OCI-LY3 (cell line): ENCODE measurements at regions not wholly inside any gene's neighbourhood (a gene's known extent, or its start where the extent isn't known, plus 50 kb on each side); places are given as distances from the start of the nearest gene placed in this dataset.

Experiments used
- EZH2phosphoT487 ChIP-seq: fragments of 200-600 bp; shearing (Covaris generic); IDR thresholded peaks from 2 replicates; pipeline ENCODE4 v1.6.1; 2018; ENCODE audit warnings: antibody characterized with exemption, mixed run types, low read depth
- TF ChIP-seq, protein P1 (sequence below): fragments of 200-600, 300-600 bp; sonication (generic); IDR thresholded peaks from 2 replicates; pipeline ENCODE4 v1.5.1; 2014; ENCODE audit warnings: antibody characterized with exemption, low read length, low read depth

DNA sequence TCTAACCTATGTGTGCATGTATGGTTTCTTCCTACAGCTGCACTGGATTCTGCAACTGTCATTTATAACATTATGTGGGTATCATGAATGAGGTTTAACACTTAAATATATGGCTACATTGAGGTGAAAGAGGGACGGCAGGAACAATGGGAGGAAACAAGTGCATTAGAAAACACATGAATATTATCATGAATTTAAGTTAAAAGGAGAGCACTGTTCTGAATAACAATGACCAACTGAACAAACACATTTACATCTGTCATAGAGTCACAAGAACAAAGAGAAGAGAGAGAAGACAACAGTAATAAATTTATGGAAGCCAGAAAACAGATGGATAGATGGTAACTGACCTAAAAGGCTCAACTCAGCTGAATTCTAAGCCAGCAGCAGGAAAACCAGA is 527.1 kb upstream of the DIPK2B start:
- TF ChIP-seq, protein P1, sequence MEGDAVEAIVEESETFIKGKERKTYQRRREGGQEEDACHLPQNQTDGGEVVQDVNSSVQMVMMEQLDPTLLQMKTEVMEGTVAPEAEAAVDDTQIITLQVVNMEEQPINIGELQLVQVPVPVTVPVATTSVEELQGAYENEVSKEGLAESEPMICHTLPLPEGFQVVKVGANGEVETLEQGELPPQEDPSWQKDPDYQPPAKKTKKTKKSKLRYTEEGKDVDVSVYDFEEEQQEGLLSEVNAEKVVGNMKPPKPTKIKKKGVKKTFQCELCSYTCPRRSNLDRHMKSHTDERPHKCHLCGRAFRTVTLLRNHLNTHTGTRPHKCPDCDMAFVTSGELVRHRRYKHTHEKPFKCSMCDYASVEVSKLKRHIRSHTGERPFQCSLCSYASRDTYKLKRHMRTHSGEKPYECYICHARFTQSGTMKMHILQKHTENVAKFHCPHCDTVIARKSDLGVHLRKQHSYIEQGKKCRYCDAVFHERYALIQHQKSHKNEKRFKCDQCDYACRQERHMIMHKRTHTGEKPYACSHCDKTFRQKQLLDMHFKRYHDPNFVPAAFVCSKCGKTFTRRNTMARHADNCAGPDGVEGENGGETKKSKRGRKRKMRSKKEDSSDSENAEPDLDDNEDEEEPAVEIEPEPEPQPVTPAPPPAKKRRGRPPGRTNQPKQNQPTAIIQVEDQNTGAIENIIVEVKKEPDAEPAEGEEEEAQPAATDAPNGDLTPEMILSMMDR: no peak
- no peak for TF ChIP-seq EZH2phosphoT487
